Vagina (tissue), 2 donors: ENCODE measurements at regions not wholly inside any gene's neighbourhood (a gene's known extent, or its start where the extent isn't known, plus 50 kb on each side); places are given as distances from the start of the nearest gene placed in this dataset.

Experiments
- DNase-seq, 2 donors: peaks; one replicate each; pipeline ENCODE4 v3.0.0-alpha.2; 2017; ENCODE audit errors: extremely low spot score in 2 of 2
- H3K27ac ChIP-seq: fragments of 200-600 bp; sonication (generic); one replicate; pipeline ENCODE4 v1.5.1; 2019
- H3K27me3 ChIP-seq: fragments of 200-600 bp; sonication (generic); one replicate; pipeline ENCODE4 v1.5.1; 2019
- H3K36me3 ChIP-seq, 2 donors: fragments of 200-600 bp; sonication (generic); one replicate each; pipeline ENCODE4 v1.5.1; 2017 to 2019
- H3K4me1 ChIP-seq: fragments of 200-600 bp; sonication (generic); one replicate; pipeline ENCODE4 v1.5.1; 2019
- H3K4me3 ChIP-seq, 2 donors: fragments of 200-600 bp; sonication (generic); 1 replicate in 1 of 2; 2 replicates in 1 of 2; pipeline ENCODE4 v1.5.1; 2016 to 2019
- H3K9me3 ChIP-seq: fragments of 200-600 bp; sonication (generic); one replicate; pipeline ENCODE4 v1.5.1; 2019
- CTCF ChIP-seq, 3 experiments: fragments of 450-650 bp in 2 of 3; fragments of 200-600 bp in 1 of 3; sonication (generic) in 1 of 3; IDR thresholded peaks; one replicate each; pipeline ENCODE4 v1.5.1; 2017 to 2019; ENCODE audit warnings: antibody characterized with exemption in 3 of 3, mild to moderate bottlenecking in 2 of 3, moderate library complexity in 2 of 3
- POLR2A ChIP-seq, 2 donors: fragments of 450-650 bp; IDR thresholded peaks; one replicate each; pipeline ENCODE4 v1.6.1; 2017; ENCODE audit warnings: antibody characterized with exemption in 2 of 2, mild to moderate bottlenecking in 2 of 2, moderate library complexity in 2 of 2
- POLR2AphosphoS5 ChIP-seq, 2 donors: sonication (generic); formaldehyde crosslinking; IDR thresholded peaks; one replicate each; pipeline ENCODE4 v1.9.0; 2017; ENCODE audit warnings: antibody characterized with exemption in 2 of 2, mild to moderate bottlenecking in 2 of 2, low read depth in 1 of 2; ENCODE audit not compliant: insufficient read depth in 1 of 2
- intact Hi-C: fragments of 100-400 bp; cut with DNase I; formaldehyde crosslinking; loops from one replicate; pipeline ENCODE4 v1.15.1; 2023

DNA sequence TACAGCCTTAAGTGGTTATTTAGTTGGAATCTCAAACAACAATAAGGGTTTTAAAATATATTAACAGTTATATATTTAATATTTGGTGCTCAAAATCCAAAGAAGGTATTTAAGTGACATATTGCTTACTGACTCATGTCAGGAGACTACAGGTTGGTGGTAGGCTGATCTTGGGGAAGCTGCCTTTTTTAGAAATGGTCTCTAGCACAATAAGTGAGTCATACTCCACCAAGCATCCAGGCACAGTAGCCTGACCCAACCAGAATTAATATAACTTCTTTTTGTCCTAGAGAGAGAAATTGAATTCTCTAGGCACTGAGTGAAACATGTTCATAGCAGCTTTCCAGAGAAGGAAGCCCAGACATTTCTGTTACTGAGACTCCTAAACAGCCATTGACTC, 868.5 kb upstream of the TENM4 start:
- intact Hi-C loops: no loop called here
- H3K4me1 ChIP-seq: no peaks in the 10 kb centered on the region
- H3K4me3 ChIP-seq: no peak overlapping the region
- DNase-seq: no peak
- TF ChIP-seq POLR2A (IDR thresholded peaks at IDR 0.05): no peak
- TF ChIP-seq CTCF (IDR thresholded peaks at IDR 0.05): no peak
- no peak for TF ChIP-seq POLR2AphosphoS5 (IDR thresholded peaks at IDR 0.05; ENCODE audit: insufficient read depth in 1 of 2, low read depth in 1 of 2)
- no peaks in the 10 kb centered on the region for H3K27me3 ChIP-seq
- H3K27ac ChIP-seq: no peak overlapping the region
- no peaks in the 10 kb centered on the region for H3K9me3 ChIP-seq
- H3K36me3 ChIP-seq: no peaks in the 10 kb centered on the region

- TF ChIP-seq CTCF (IDR thresholded peaks at IDR 0.05) (no peak), POLR2A (IDR thresholded peaks at IDR 0.05) (no peak), POLR2AphosphoS5 (IDR thresholded peaks at IDR 0.05; ENCODE audit: insufficient read depth in 1 of 2, low read depth in 1 of 2) (no peak)
- H3K9me3 ChIP-seq: no peaks in the 10 kb centered on the region
- DNase-seq: no peak
- no peaks in the 10 kb centered on the region for H3K4me1 ChIP-seq
- H3K4me3 ChIP-seq: no peak overlapping the region
- H3K27me3 ChIP-seq: no peaks in the 10 kb centered on the region
- no peaks in the 10 kb centered on the region for H3K36me3 ChIP-seq
- H3K27ac ChIP-seq: no peak overlapping the region
- intact Hi-C loops: no loop called here
Observed at GRCh38 chr11:80307676-80308075, 866.8 kb upstream of the TENM4 start.

GRCh38 chr11:80297858-80298632, 857.2 kb upstream of the TENM4 start:
- no peak overlapping the region for H3K4me3 ChIP-seq
- intact Hi-C loops: no loop called here
- H3K27me3 ChIP-seq: no peaks in the 10 kb centered on the region
- H3K4me1 ChIP-seq: no peaks in the 10 kb centered on the region
- TF ChIP-seq POLR2A (IDR thresholded peaks at IDR 0.05) (no peak), CTCF (IDR thresholded peaks at IDR 0.05) (no peak), POLR2AphosphoS5 (IDR thresholded peaks at IDR 0.05; ENCODE audit: insufficient read depth in 1 of 2, low read depth in 1 of 2) (no peak)
- H3K27ac ChIP-seq: no peak overlapping the region
- H3K36me3 ChIP-seq: no peaks in the 10 kb centered on the region
- no peaks in the 10 kb centered on the region for H3K9me3 ChIP-seq
- DNase-seq: no peak

DNA sequence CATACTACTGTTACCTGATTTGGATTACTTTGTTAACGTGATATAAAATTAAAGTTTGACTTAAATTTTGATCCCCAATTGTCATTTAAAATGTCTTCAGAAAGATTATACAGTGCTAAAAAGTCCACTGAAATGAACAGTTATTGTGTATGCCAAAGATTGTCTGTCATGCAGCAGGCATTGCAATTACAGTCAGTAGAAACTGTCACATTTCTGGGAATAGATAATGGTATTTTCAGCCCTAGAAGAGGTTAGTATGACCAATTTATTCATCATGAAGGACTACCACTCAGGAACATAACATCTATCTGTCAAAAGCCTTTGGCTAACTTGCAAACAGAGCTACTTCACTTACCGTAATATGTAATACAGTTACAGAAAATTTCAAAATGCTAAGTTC, 852.5 kb upstream of the TENM4 start:
- DNase-seq: no peak
- H3K36me3 ChIP-seq: no peaks in the 10 kb centered on the region
- H3K27me3 ChIP-seq: no peaks in the 10 kb centered on the region
- TF ChIP-seq POLR2A (IDR thresholded peaks at IDR 0.05) (no peak), POLR2AphosphoS5 (IDR thresholded peaks at IDR 0.05; ENCODE audit: insufficient read depth in 1 of 2, low read depth in 1 of 2) (no peak), CTCF (IDR thresholded peaks at IDR 0.05) (no peak)
- H3K9me3 ChIP-seq: no peaks in the 10 kb centered on the region
- no peak overlapping the region for H3K27ac ChIP-seq
- no peak overlapping the region for H3K4me3 ChIP-seq
- no peaks in the 10 kb centered on the region for H3K4me1 ChIP-seq
- intact Hi-C loops: no loop called here

DNA sequence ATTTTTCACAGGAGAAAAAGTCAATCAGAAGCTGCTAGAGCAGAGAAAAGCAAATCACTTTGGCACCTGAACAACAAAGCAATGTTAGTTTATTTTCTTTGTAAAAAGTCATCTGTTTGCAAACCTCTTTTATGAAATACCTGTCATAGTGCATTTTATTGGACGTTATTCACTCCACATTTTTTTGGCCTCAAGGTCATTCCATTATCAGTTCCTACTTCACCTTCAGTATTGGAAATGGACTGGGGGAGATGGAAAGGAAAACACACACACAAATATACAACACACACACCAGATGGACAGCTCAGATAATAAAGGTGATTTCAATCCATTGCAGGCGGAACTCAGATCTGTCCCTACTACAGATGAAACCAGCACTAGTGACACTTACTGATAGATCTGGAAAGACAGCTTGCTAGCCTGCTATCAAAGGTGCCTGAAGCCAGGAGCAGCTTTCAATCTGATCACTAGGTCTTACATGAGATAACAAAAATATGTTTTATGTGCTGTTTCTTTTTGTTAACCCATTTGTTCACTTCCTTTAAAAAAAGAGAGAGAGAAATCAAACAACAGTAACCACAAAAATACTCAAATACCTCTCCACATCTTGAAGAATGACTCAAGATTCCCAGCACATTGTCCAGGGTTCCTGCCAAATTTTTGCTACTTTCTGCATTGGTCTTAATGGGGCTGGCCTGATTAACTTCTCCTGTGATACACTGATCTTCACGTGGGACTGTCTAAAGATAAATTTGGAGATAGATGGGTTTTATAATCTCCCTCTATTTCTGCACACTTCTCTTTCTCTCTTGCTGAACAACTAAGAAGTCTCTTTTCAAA, 844.3 kb upstream of the TENM4 start:
- no peaks in the 10 kb centered on the region for H3K4me1 ChIP-seq
- H3K4me3 ChIP-seq: no peak overlapping the region
- intact Hi-C loops: no loop called here
- no peaks in the 10 kb centered on the region for H3K9me3 ChIP-seq
- no peaks in the 10 kb centered on the region for H3K27me3 ChIP-seq
- H3K36me3 ChIP-seq: no peaks in the 10 kb centered on the region
- no peak overlapping the region for H3K27ac ChIP-seq
- DNase-seq: no peak
- TF ChIP-seq CTCF (IDR thresholded peaks at IDR 0.05) (no peak), POLR2AphosphoS5 (IDR thresholded peaks at IDR 0.05; ENCODE audit: insufficient read depth in 1 of 2, low read depth in 1 of 2) (no peak), POLR2A (IDR thresholded peaks at IDR 0.05) (no peak)
